ENCODE measurements at regions not wholly inside any gene's neighbourhood (a gene's known extent, or its start where the extent isn't known, plus 50 kb on each side); places are given as distances from the start of the nearest gene placed in this dataset.

GRCh38 chr2:142694282-142694681 is 183.2 kb upstream of the KYNU start:
- TF ChIP-seq CTCF (IDR thresholded peaks at IDR 0.05; ENCODE audit: insufficient read depth, low read length) (no peak), POLR2AphosphoS5 (IDR thresholded peaks at IDR 0.05; ENCODE audit: low read depth) (no peak), GABPA (IDR thresholded peaks at IDR 0.05; ENCODE audit: low read depth) (no peak)

All from HL-60 (cell line).